ENCODE measurements at regions not wholly inside any gene's neighbourhood (a gene's known extent, or its start where the extent isn't known, plus 50 kb on each side); places are given as distances from the start of the nearest gene placed in this dataset.

DNA sequence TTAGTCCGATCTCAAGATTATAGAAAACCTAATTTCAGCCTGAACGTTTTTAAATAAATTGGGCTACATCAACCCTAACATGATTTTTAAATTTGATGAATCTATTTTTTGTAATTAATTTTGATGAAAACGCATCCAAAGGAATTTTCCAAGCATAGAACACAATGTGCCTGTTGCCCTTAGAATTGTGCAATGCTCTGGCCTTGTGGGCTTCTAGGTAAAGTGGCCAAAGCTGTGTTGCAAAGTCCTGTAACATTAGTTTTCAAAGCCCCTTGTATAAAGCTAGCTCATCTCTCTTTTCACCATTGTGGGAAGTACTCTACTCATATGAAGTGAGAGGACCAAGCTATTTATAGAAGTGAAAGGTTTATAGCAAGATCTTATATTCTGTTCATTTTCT is 138.4 kb upstream of the PRPS1L1 start:
- no peak for TF ChIP-seq NANOG (IDR thresholded peaks at IDR 0.05; ENCODE audit: borderline replicate concordance)
- no peak for TF ChIP-seq CREB1 (CRISPR knock-in tag; IDR thresholded peaks at IDR 0.05; ENCODE audit: low read depth)
- no peak for TF ChIP-seq EZH2phosphoT487 (IDR thresholded peaks at IDR 0.05; ENCODE audit: unreplicated experiment)
- TF ChIP-seq POLR2AphosphoS5 (IDR thresholded peaks at IDR 0.05; ENCODE audit: low read depth), result no peak
- TF ChIP-seq ZNF114 (CRISPR knock-in tag; IDR thresholded peaks at IDR 0.05), result no peak
- no peak for TF ChIP-seq EZH2 (IDR thresholded peaks at IDR 0.05; ENCODE audit: low read depth, unreplicated experiment)
- TF ChIP-seq, protein P1, sequence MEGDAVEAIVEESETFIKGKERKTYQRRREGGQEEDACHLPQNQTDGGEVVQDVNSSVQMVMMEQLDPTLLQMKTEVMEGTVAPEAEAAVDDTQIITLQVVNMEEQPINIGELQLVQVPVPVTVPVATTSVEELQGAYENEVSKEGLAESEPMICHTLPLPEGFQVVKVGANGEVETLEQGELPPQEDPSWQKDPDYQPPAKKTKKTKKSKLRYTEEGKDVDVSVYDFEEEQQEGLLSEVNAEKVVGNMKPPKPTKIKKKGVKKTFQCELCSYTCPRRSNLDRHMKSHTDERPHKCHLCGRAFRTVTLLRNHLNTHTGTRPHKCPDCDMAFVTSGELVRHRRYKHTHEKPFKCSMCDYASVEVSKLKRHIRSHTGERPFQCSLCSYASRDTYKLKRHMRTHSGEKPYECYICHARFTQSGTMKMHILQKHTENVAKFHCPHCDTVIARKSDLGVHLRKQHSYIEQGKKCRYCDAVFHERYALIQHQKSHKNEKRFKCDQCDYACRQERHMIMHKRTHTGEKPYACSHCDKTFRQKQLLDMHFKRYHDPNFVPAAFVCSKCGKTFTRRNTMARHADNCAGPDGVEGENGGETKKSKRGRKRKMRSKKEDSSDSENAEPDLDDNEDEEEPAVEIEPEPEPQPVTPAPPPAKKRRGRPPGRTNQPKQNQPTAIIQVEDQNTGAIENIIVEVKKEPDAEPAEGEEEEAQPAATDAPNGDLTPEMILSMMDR (conservative IDR thresholded peaks at IDR 0.05; ENCODE audit: low read depth in 2 of 2), result no peak
- Histone ChIP-seq H3K4me3 (no peak overlapping the region), H2AFZ (no peak overlapping the region), H3K4me1 (ENCODE audit: insufficient read depth) (no peaks in the 10 kb centered on the region; the same call in 1 of the 2 replicates), H3K4me2 (no peak overlapping the region), H4K20me1 (replicated peaks; ENCODE audit: insufficient read depth) (no peaks in the 10 kb centered on the region), H3K79me2 (replicated peaks; ENCODE audit: insufficient read depth) (no peaks in the 10 kb centered on the region), H3F3A (replicated peaks; ENCODE audit: low read depth) (no peaks in the 10 kb centered on the region), H3K36me3 (ENCODE audit: insufficient read depth) (no peaks in the 10 kb centered on the region), H3K27me3 (ENCODE audit: insufficient read depth) (no peaks in the 10 kb centered on the region), H3K27ac (ENCODE audit: low read depth) (no peak overlapping the region), H3K9me2 (ENCODE audit: insufficient read depth) (no peaks in the 10 kb centered on the region)
- Mint-ChIP-seq H3K27ac (no peak overlapping the region), H3K27me3 (ENCODE audit: insufficient read depth, low read depth, poor library complexity) (peaks cover 1% of the 10 kb centered on the region), H3K9me3 (no peaks in the 10 kb centered on the region), H3K4me3 (no peak overlapping the region), H3K36me3 (ENCODE audit: low read depth) (no peaks in the 10 kb centered on the region), H3K4me1 (no peaks in the 10 kb centered on the region)
- ATAC-seq, result no peak
- no peak for DNase-seq (ENCODE audit: low spot score)

DNA sequence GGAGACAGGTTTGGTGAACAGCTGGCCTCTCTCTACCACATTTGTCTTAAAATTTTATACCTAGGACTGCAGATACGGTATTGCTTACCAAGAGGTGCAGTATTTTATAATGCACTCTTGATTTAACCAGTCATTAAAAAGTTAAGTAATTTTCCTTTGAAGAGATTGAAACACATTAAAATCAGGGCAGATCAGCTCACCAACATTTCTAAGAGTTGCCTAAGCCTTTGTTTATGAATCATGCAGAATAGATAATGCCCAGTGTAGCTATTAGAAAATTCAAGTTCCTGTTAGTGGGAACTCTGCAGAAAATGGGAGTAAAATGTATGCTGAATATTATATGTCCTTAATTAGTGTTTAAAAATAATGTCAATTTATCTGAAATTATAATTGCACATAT is 140.2 kb upstream of the PRPS1L1 start:
- no peak overlapping the region for H3K27ac Mint-ChIP-seq
- no peaks in the 10 kb centered on the region for H3K36me3 ChIP-seq (ENCODE audit: insufficient read depth)
- no peak overlapping the region for H3K4me2 ChIP-seq
- no peaks in the 10 kb centered on the region for H4K20me1 ChIP-seq (replicated peaks; ENCODE audit: insufficient read depth)
- no peak overlapping the region for H3K4me3 Mint-ChIP-seq
- TF ChIP-seq POLR2AphosphoS5 (IDR thresholded peaks at IDR 0.05; ENCODE audit: low read depth) (no peak), CREB1 (CRISPR knock-in tag; IDR thresholded peaks at IDR 0.05; ENCODE audit: low read depth) (no peak), ZNF331 (CRISPR knock-in tag; IDR thresholded peaks at IDR 0.05; ENCODE audit: low read depth) (no peak)
- no peaks in the 10 kb centered on the region for H3K9me2 ChIP-seq (ENCODE audit: insufficient read depth)
- no peaks in the 10 kb centered on the region for H3K79me2 ChIP-seq (replicated peaks; ENCODE audit: insufficient read depth)
- H3K4me1 Mint-ChIP-seq, result no peaks in the 10 kb centered on the region
- H3K27me3 ChIP-seq (ENCODE audit: insufficient read depth), result no peaks in the 10 kb centered on the region
- ATAC-seq, result no peak
- H2AFZ ChIP-seq, result peak overlapping the region; percentile 75; the same call in 1 of the 2 replicates
- H3K4me3 ChIP-seq, result no peak overlapping the region
- H3K4me1 ChIP-seq (ENCODE audit: insufficient read depth), result no peaks in the 10 kb centered on the region; the same call in 1 of the 2 replicates
- no peaks in the 10 kb centered on the region for H3K9me3 Mint-ChIP-seq
- H3F3A ChIP-seq (replicated peaks; ENCODE audit: low read depth), result no peaks in the 10 kb centered on the region
- H3K36me3 Mint-ChIP-seq (ENCODE audit: low read depth), result no peaks in the 10 kb centered on the region
- H3K27me3 Mint-ChIP-seq (ENCODE audit: insufficient read depth, low read depth, poor library complexity), result peaks cover 1% of the 10 kb centered on the region
- H3K27ac ChIP-seq (ENCODE audit: low read depth), result no peak overlapping the region
- DNase-seq (ENCODE audit: low spot score), result no peak

DNA sequence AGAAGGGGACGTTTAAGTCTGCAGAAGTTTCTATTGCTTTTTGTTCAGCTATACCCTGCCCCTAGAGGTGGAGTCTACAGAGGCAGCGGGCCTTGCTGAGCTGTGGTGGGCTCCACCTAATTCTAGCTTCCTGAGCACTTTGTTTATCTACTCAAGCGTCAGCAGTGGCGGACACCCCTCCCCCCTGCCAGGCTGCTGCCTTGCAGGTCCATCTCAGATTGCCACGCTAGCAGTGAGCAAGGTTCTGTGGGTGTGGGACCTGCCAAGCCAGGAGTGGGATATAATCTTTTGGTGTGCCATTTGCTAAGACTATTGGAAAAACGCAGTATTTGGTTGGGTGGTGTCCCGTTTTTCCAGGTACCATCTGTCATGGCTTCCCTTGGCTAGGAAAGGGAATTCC is 147.3 kb upstream of the PRPS1L1 start:
- no peak overlapping the region for H3K4me2 ChIP-seq
- peaks cover 1% of the 10 kb centered on the region for H3K27me3 Mint-ChIP-seq (ENCODE audit: insufficient read depth, low read depth, poor library complexity)
- no peaks in the 10 kb centered on the region for H3K4me1 ChIP-seq (ENCODE audit: insufficient read depth)
- no peaks in the 10 kb centered on the region for H3K79me2 ChIP-seq (replicated peaks; ENCODE audit: insufficient read depth)
- H3K36me3 ChIP-seq (ENCODE audit: insufficient read depth), result no peaks in the 10 kb centered on the region
- no peak overlapping the region for H3K27ac Mint-ChIP-seq
- H2AFZ ChIP-seq, result no peak overlapping the region
- no peaks in the 10 kb centered on the region for H3K27me3 ChIP-seq (ENCODE audit: insufficient read depth)
- no peaks in the 10 kb centered on the region; the same call in 2 of the 3 replicates for H3K9me3 Mint-ChIP-seq
- no peak overlapping the region for H3K4me3 Mint-ChIP-seq
- no peaks in the 10 kb centered on the region for H4K20me1 ChIP-seq (replicated peaks; ENCODE audit: insufficient read depth)
- ATAC-seq (no peak), DNase-seq (ENCODE audit: low spot score) (no peak)
- H3K4me3 ChIP-seq, result no peak overlapping the region
- TF ChIP-seq STAT1 (IDR thresholded peaks at IDR 0.05; ENCODE audit: unreplicated experiment), result no peak
- TF ChIP-seq POLR2AphosphoS5 (IDR thresholded peaks at IDR 0.05; ENCODE audit: low read depth), result no peak
- TF ChIP-seq EZH2 (IDR thresholded peaks at IDR 0.05; ENCODE audit: low read depth, unreplicated experiment), result no peak
- TF ChIP-seq, protein P1 (conservative IDR thresholded peaks at IDR 0.05; ENCODE audit: low read depth in 2 of 2), result no peak
- H3K4me1 Mint-ChIP-seq, result no peaks in the 10 kb centered on the region; the same call in 2 of the 3 replicates
- H3K36me3 Mint-ChIP-seq (ENCODE audit: low read depth), result no peaks in the 10 kb centered on the region
- H3K9me2 ChIP-seq (ENCODE audit: insufficient read depth), result no peaks in the 10 kb centered on the region
- H3K27ac ChIP-seq (ENCODE audit: low read depth), result no peak overlapping the region
- H3F3A ChIP-seq (replicated peaks; ENCODE audit: low read depth), result no peaks in the 10 kb centered on the region

All from GM23338 (cell line).